Liver (tissue), 8 donors: ENCODE measurements at regions not wholly inside any gene's neighbourhood (a gene's known extent, or its start where the extent isn't known, plus 50 kb on each side); places are given as distances from the start of the nearest gene placed in this dataset.

ENCODE experiments used
- DNase-seq: peaks from one replicate; pipeline ENCODE4 v3.0.0-alpha.2; 2017; ENCODE audit warnings: low spot score
- H3K27ac ChIP-seq, 2 donors: one replicate each; pipeline ENCODE4 v1.7.0; 2013; ENCODE audit warnings: inconsistent platforms in 2 of 2, low read length in 2 of 2, control low read depth in 1 of 2, low read depth in 1 of 2, mild to moderate bottlenecking in 1 of 2
- H3K27me3 ChIP-seq, 4 donors: one replicate each; pipeline versions ENCODE4 v1.6.1 to v1.7.0; 2013; ENCODE audit warnings: low read length in 3 of 4, inconsistent platforms in 1 of 4, mild to moderate bottlenecking in 1 of 4, moderate library complexity in 1 of 4; ENCODE audit not compliant: control insufficient read depth in 4 of 4, insufficient read depth in 4 of 4
- H3K36me3 ChIP-seq, 4 donors: one replicate each; pipeline versions ENCODE4 v1.6.1 to v1.7.0; 2013; ENCODE audit warnings: low read length in 3 of 4, mild to moderate bottlenecking in 3 of 4, low read depth in 1 of 4, moderate library complexity in 1 of 4; ENCODE audit not compliant: control insufficient read depth in 4 of 4, insufficient read depth in 3 of 4
- H3K4me1 ChIP-seq, 4 donors: one replicate each; pipeline versions ENCODE4 v1.6.1 to v1.7.0; 2013; ENCODE audit warnings: low read length in 3 of 4, mild to moderate bottlenecking in 3 of 4, moderate library complexity in 1 of 4; ENCODE audit not compliant: control insufficient read depth in 4 of 4, insufficient read depth in 4 of 4
- H3K4me3 ChIP-seq, 3 donors: one replicate each; pipeline versions ENCODE4 v1.6.1 to v1.7.0; 2013; ENCODE audit warnings: low read length in 3 of 3, control low read depth in 1 of 3, low read depth in 1 of 3, mild to moderate bottlenecking in 1 of 3
- H3K9ac ChIP-seq, 2 donors: one replicate each; pipeline ENCODE4 v1.7.0; 2013; ENCODE audit warnings: low read length in 2 of 2, mild to moderate bottlenecking in 2 of 2, moderate library complexity in 2 of 2, control low read depth in 1 of 2, low read depth in 1 of 2
- H3K9me3 ChIP-seq, 4 donors: one replicate each; pipeline versions ENCODE4 v1.6.1 to v1.7.0; 2013; ENCODE audit warnings: low read length in 3 of 4; ENCODE audit not compliant: control insufficient read depth in 4 of 4
- CTCF ChIP-seq: fragments of 150-350 bp; IDR thresholded peaks from 2 replicates; pipeline ENCODE4 v1.5.1; 2017; ENCODE audit warnings: improper control_type of control experiment, low read depth, low read length; ENCODE audit not compliant: missing input control
- FOXA1 ChIP-seq: IDR thresholded peaks from 2 replicates; pipeline ENCODE4 v1.6.1; 2016; ENCODE audit warnings: antibody characterized with exemption
- FOXA2 ChIP-seq: IDR thresholded peaks from 2 replicates; pipeline ENCODE4 v1.6.1; 2016; ENCODE audit warnings: antibody characterized with exemption
- HNF4G ChIP-seq: IDR thresholded peaks from 2 replicates; pipeline ENCODE4 v1.6.1; 2016; ENCODE audit warnings: antibody characterized with exemption
- JUND ChIP-seq, 2 donors: IDR thresholded peaks; 2 replicates each; pipeline ENCODE4 v1.6.1; 2016; ENCODE audit warnings: antibody characterized with exemption in 2 of 2
- NR2F2 ChIP-seq: IDR thresholded peaks from 2 replicates; pipeline ENCODE4 v1.6.1; 2016; ENCODE audit warnings: antibody characterized with exemption
- RAD21 ChIP-seq, 2 donors: IDR thresholded peaks; 2 replicates each; pipeline ENCODE4 v1.6.1; 2016; ENCODE audit warnings: antibody characterized with exemption in 2 of 2, mild to moderate bottlenecking in 2 of 2
- SP1 ChIP-seq: IDR thresholded peaks from 2 replicates; pipeline ENCODE4 v1.6.1; 2018; ENCODE audit warnings: antibody characterized with exemption, mild to moderate bottlenecking
- ZBTB33 ChIP-seq: IDR thresholded peaks from 2 replicates; pipeline ENCODE4 v1.6.1; 2016; ENCODE audit warnings: antibody characterized with exemption
- WGBS: extraction: QIAGEN DNeasy Blood & Tissue Kit; methylation state at CpG from one replicate; pipeline ENCODE4 v1.1.7; 2013; 5-methylcytosine and 5-hydroxymethylcytosine counted together
- donor health status: healthy.
- donor health status: healthy.
- donor health status: healthy.
- donor health status: healthy.
- donor health status: healthy.

GRCh38 chr7:84277628-84278224, 83.1 kb upstream of the SEMA3A start:
- H3K4me3 ChIP-seq, result no peak overlapping the region
- no peaks in the 10 kb centered on the region for H3K9me3 ChIP-seq
- H3K27me3 ChIP-seq, result no peaks in the 10 kb centered on the region
- DNase-seq, result no peak
- H3K36me3 ChIP-seq, result no peaks in the 10 kb centered on the region
- H3K4me1 ChIP-seq, result no peaks in the 10 kb centered on the region
- 67% methylated on average over 2 of the region's 2 CpGs for WGBS
- no peak overlapping the region for H3K9ac ChIP-seq
- TF ChIP-seq CTCF, result no peak
- no peak overlapping the region for H3K27ac ChIP-seq

GRCh38 chr7:84274029-84274638, 79.5 kb upstream of the SEMA3A start:
- 48% methylated on average over 3 of the region's 3 CpGs for WGBS
- Histone ChIP-seq H3K9me3 (no peaks in the 10 kb centered on the region), H3K27ac (no peak overlapping the region), H3K4me3 (no peak overlapping the region), H3K4me1 (no peaks in the 10 kb centered on the region), H3K36me3 (no peaks in the 10 kb centered on the region), H3K27me3 (no peaks in the 10 kb centered on the region), H3K9ac (no peak overlapping the region)
- TF ChIP-seq SP1 (no peak), JUND (IDR thresholded peaks at IDR 0.05) (no peak), FOXA2 (no peak), HNF4G (no peak), FOXA1 (no peak), NR2F2 (no peak)
- DNase-seq, result no peak

- TF ChIP-seq FOXA1 (no peak), CTCF (no peak), RAD21 (IDR thresholded peaks at IDR 0.05) (no peak), ZBTB33 (no peak)
- WGBS, result 72% methylated on average over 1 of the region's 1 CpG
- Histone ChIP-seq H3K9ac (no peak overlapping the region), H3K4me1 (no peaks in the 10 kb centered on the region), H3K27me3 (no peaks in the 10 kb centered on the region), H3K4me3 (no peak overlapping the region), H3K36me3 (no peaks in the 10 kb centered on the region), H3K27ac (no peak overlapping the region), H3K9me3 (no peaks in the 10 kb centered on the region)
- no peak for DNase-seq
These were observed 77.0 kb upstream of the SEMA3A start for GRCh38 chr7:84271543-84271942.
